ENCODE measurements at regions not wholly inside any gene's neighbourhood (a gene's known extent, or its start where the extent isn't known, plus 50 kb on each side); places are given as distances from the start of the nearest gene placed in this dataset.

GRCh38 chr19:31039151-31039550 lies 310.1 kb downstream of the TSHZ3 start:
- no peak overlapping the region for H2AK5ac ChIP-seq (ENCODE audit: insufficient read length, low read length)
- H2BK12ac ChIP-seq (ENCODE audit: insufficient read length, low read depth, low read length), result no peak overlapping the region
- Mint-ChIP-seq H3K9me3 (peaks cover 0 to 3% of the 10 kb centered on the region in 2 experiments; a peak in 1 of 5 replicates), H3K4me3 (no peak overlapping the region), H3K4me1 (no peaks in the 10 kb centered on the region), H3K36me3 (ENCODE audit: insufficient read depth in 1 of 3, low read depth in 3 of 3) (no peaks in the 10 kb centered on the region; a peak in 2 of 7 replicates), H3K27ac (no peak overlapping the region), H3K27me3 (ENCODE audit: low read depth) (no peaks in the 10 kb centered on the region)
- H3K79me2 ChIP-seq (ENCODE audit: insufficient read depth, low read length), result no peaks in the 10 kb centered on the region
- no peaks in the 10 kb centered on the region for H3K4me1 ChIP-seq (ENCODE audit: insufficient read depth, low read length)
- H4K20me1 ChIP-seq (ENCODE audit: control insufficient read depth, insufficient read depth, insufficient read length), result no peaks in the 10 kb centered on the region
- no peaks in the 10 kb centered on the region for H3K23me2 ChIP-seq (ENCODE audit: insufficient read length, low read depth, low read length, poor library complexity, severe bottlenecking)
- H3T11ph ChIP-seq (ENCODE audit: low read length), result no peak overlapping the region
- H4K91ac ChIP-seq (ENCODE audit: insufficient read length, low read depth, low read length), result no peak overlapping the region
- H3K27me3 ChIP-seq (ENCODE audit: insufficient read depth, low read length), result no peaks in the 10 kb centered on the region
- no peaks in the 10 kb centered on the region for H3K9me3 ChIP-seq (ENCODE audit: control insufficient read depth, low read depth, low read length)
- H2BK20ac ChIP-seq (ENCODE audit: low read depth, low read length, poor library complexity, severe bottlenecking), result no peak overlapping the region
- H3K79me1 ChIP-seq (ENCODE audit: insufficient read depth, low read depth, low read length, poor library complexity, severe bottlenecking), result no peaks in the 10 kb centered on the region
- WGBS (ENCODE audit: extremely low coverage, insufficient read length, low lambda C conversion rate), result no CpG with 5 or more reads among the region's 4 CpGs
- H4K5ac ChIP-seq (ENCODE audit: insufficient read length, low read depth, low read length), result no peak overlapping the region
- H3K56ac ChIP-seq (ENCODE audit: insufficient read length, low read depth, low read length), result no peak overlapping the region
- no peak overlapping the region for H2AFZ ChIP-seq (ENCODE audit: low read length)
- no peak overlapping the region for H4K8ac ChIP-seq (replicated peaks; ENCODE audit: insufficient read length, low read depth, low read length)
- H3K4me2 ChIP-seq (ENCODE audit: insufficient read depth, insufficient read length, low read length), result no peak overlapping the region
- no peak overlapping the region for H2BK120ac ChIP-seq (ENCODE audit: low read depth, low read length, poor library complexity, severe bottlenecking)
- no peak for DNase-seq
- no peak overlapping the region for H3K18ac ChIP-seq (ENCODE audit: insufficient read length, low read depth, low read length)
- H3K9ac ChIP-seq (ENCODE audit: extremely low read depth, insufficient read length, low read length), result no peak overlapping the region
- no peak overlapping the region for H3K14ac ChIP-seq (ENCODE audit: insufficient read depth, low read length)
- no peak overlapping the region for H3K4ac ChIP-seq (ENCODE audit: low read depth, low read length)
- no peak overlapping the region for H2BK15ac ChIP-seq (ENCODE audit: low read depth, low read length)
- H3K23ac ChIP-seq (ENCODE audit: insufficient read length, low read depth, low read length), result no peak overlapping the region
- no peak for TF ChIP-seq CTCF (conservative IDR thresholded peaks at IDR 0.05)
- no peak overlapping the region for H3K27ac ChIP-seq (ENCODE audit: insufficient read length, low read depth, low read length)
- no peak overlapping the region for H2BK5ac ChIP-seq (ENCODE audit: insufficient read length, low read length)

Data from H9 (cell line).